A549 (cell line): ENCODE measurements at regions not wholly inside any gene's neighbourhood (a gene's known extent, or its start where the extent isn't known, plus 50 kb on each side); places are given as distances from the start of the nearest gene placed in this dataset.

Source experiments
- ATAC-seq, 2 experiments: fragments of 200-7000 bp in 1 of 2; fragments of >200 bp in 1 of 2; cut with Nextera tagmentation in 1 of 2; cut with Tn5 transposase in 1 of 2; 3 replicates each; pipeline versions ENCODE4 v1.8.0 to v1.9.1; 2018 to 2020; ENCODE audit warnings: mild to moderate bottlenecking in 1 of 2, moderate library complexity in 1 of 2
- CTCF ChIA-PET: fragments of 300-600 bp; sonication (Branson Sonifier 250); formaldehyde crosslinking; extraction: SDS; loops from one replicate; lab custom pipeline; 2021; ENCODE audit warnings: antibody characterized with exemption, inconsistent platforms; lab: Yijun Ruan, JAX
- POLR2A ChIA-PET: fragments of 350-600 bp; formaldehyde crosslinking; extraction: SDS; loops from one replicate; lab custom pipeline; 2021; ENCODE audit warnings: antibody characterized with exemption, inconsistent platforms; lab: Yijun Ruan, JAX
- DNase-seq, 2 experiments: peaks; one replicate each; pipeline versions ENCODE4 v3.0.0 to v3.0.0-alpha.2; 2011 to 2016; ENCODE audit warnings: low read depth in 1 of 2, low spot score in 1 of 2
- FAIRE-seq: peaks from 2 replicates; lab custom pipeline; 2011; peaks lifted over from hg19 to GRCh38; lab: Jason Lieb, UNC
- H3K27ac ChIP-seq, 2 experiments: fragments of >200 bp; sonication (Bioruptor Twin); formaldehyde crosslinking; 3 replicates each; pipeline ENCODE4 v1.5.1; 2016 to 2017
- H3K4me1 ChIP-seq: fragments of >200 bp; sonication (Bioruptor Twin); formaldehyde crosslinking; 3 replicates; pipeline ENCODE4 v1.6.1; 2016
- H3K4me2 ChIP-seq: fragments of >200 bp; sonication (Bioruptor Twin); formaldehyde crosslinking; 3 replicates; pipeline ENCODE4 v1.6.1; 2016
- H3K4me3 ChIP-seq: fragments of >200 bp; sonication (Bioruptor Twin); formaldehyde crosslinking; 3 replicates; pipeline ENCODE4 v1.5.1; 2016
- H3K9me3 ChIP-seq: fragments of >200 bp; sonication (Bioruptor Twin); formaldehyde crosslinking; 3 replicates; pipeline ENCODE4 v1.6.1; 2016
- CEBPB ChIP-seq, 2 experiments: fragments of >200 bp in 1 of 2; sonication (Bioruptor Twin) in 1 of 2; formaldehyde crosslinking in 1 of 2; IDR thresholded peaks; 2 replicates each; pipeline ENCODE4 v1.6.1; 2012 to 2016
- CHD2 ChIP-seq: fragments of 150-350 bp; IDR thresholded peaks from 2 replicates; pipeline ENCODE4 v1.6.1; 2014; ENCODE audit warnings: low read length; ENCODE audit not compliant: partially characterized antibody
- HEYL ChIP-seq: fragments of 250-450 bp; sonication (Bioruptor Pico); IDR thresholded peaks from 2 replicates; pipeline ENCODE4 v1.8.0; 2021; ENCODE audit warnings: mild to moderate bottlenecking, moderate library complexity
- HOXA7 ChIP-seq: fragments of 250-450 bp; sonication (Bioruptor Pico); IDR thresholded peaks from 2 replicates; pipeline ENCODE4 v1.5.0; 2020; ENCODE audit warnings: mild to moderate bottlenecking, moderate library complexity
- JUNB ChIP-seq: fragments of >200 bp; sonication (Bioruptor Twin); formaldehyde crosslinking; IDR thresholded peaks from 2 replicates; pipeline ENCODE4 v1.6.1; 2016
- KDM1A ChIP-seq: fragments of 200-600 bp; sonication (generic); IDR thresholded peaks from 2 replicates; pipeline ENCODE4 v1.6.1; 2016; ENCODE audit warnings: low read depth, mild to moderate bottlenecking
- KDM5A ChIP-seq: fragments of 200-600 bp; sonication (generic); IDR thresholded peaks from 2 replicates; pipeline ENCODE4 v1.6.1; 2016; ENCODE audit warnings: antibody characterized with exemption, mild to moderate bottlenecking
- MAZ ChIP-seq: fragments of 150-350 bp; IDR thresholded peaks from 2 replicates; pipeline ENCODE4 v1.6.1; 2014; ENCODE audit warnings: antibody characterized with exemption, low read depth, low read length, borderline replicate concordance
- MYC ChIP-seq: IDR thresholded peaks from 2 replicates; pipeline ENCODE4 v1.6.1; 2012; ENCODE audit warnings: mild to moderate bottlenecking, inconsistent platforms, low read length, improper control_type of control experiment, borderline replicate concordance
- PHF8 ChIP-seq: fragments of 200-600 bp; sonication (generic); IDR thresholded peaks from 2 replicates; pipeline ENCODE4 v1.6.1; 2016; ENCODE audit warnings: low read depth, mild to moderate bottlenecking, antibody characterized with exemption, moderate library complexity, borderline replicate concordance
- POLR2A ChIP-seq: IDR thresholded peaks from 2 replicates; pipeline ENCODE4 v1.6.1; 2012; ENCODE audit warnings: mild to moderate bottlenecking, low read length
- RAD21 ChIP-seq, 2 experiments: fragments of >200 bp in 1 of 2; sonication (Bioruptor Twin) in 1 of 2; formaldehyde crosslinking in 1 of 2; IDR thresholded peaks in 1 of 2; conservative IDR thresholded peaks in 1 of 2; 2 replicates in 1 of 2; 3 replicates in 1 of 2; pipeline ENCODE4 v1.6.1; 2012 to 2018; ENCODE audit warnings: inconsistent platforms in 1 of 2
- REST ChIP-seq: fragments of 200-600 bp; sonication (generic); IDR thresholded peaks from 2 replicates; pipeline ENCODE4 v1.6.1; 2016; ENCODE audit warnings: antibody characterized with exemption, mild to moderate bottlenecking, moderate library complexity
- SMC3 ChIP-seq: fragments of >200 bp; sonication (Bioruptor Twin); formaldehyde crosslinking; IDR thresholded peaks from 3 replicates; pipeline ENCODE4 v1.6.1; 2018; ENCODE audit warnings: inconsistent platforms
- TFCP2L1 ChIP-seq: fragments of 250-450 bp; sonication (Bioruptor Pico); IDR thresholded peaks from 2 replicates; pipeline ENCODE4 v1.5.0; 2021; ENCODE audit warnings: mild to moderate bottlenecking
- ZFP36 ChIP-seq: fragments of 450-650 bp; IDR thresholded peaks from 2 replicates; pipeline ENCODE4 v1.6.1; 2014; ENCODE audit warnings: borderline replicate concordance; ENCODE audit not compliant: partially characterized antibody
- WGBS: methylation state at CpG from one replicate; pipeline ENCODE4 v1.1.6; 2017; ENCODE audit errors: missing lambda C conversion rate; 5-methylcytosine and 5-hydroxymethylcytosine counted together

- DNase-seq (no peak), ATAC-seq (no peak), FAIRE-seq (no peak)
- Histone ChIP-seq H3K27ac (no peak overlapping the region), H3K9me3 (no peaks in the 10 kb centered on the region), H3K4me1 (no peaks in the 10 kb centered on the region), H3K4me2 (no peak overlapping the region), H3K4me3 (no peak overlapping the region)
- CTCF ChIA-PET = interaction anchor here (0.6 to 2.7 kb wide), 4 partner anchors 11 to 302 kb away, joined by 3 to 18 read pairs (median 10); no protein-coding TSS in a partner anchor
- POLR2A ChIA-PET = no interaction called here
- WGBS = 25% methylated on average over 5 of the region's 5 CpGs
- TF ChIP-seq PHF8 (no peak), REST (no peak), RAD21 (conservative IDR thresholded peaks at IDR 0.05 in 1 of 2, IDR thresholded peaks at IDR 0.05 in 1 of 2) (no peak), MYC (no peak)
Observed at GRCh38 chr16:82241469-82242052, 71.5 kb upstream of the MPHOSPH6 start.

GRCh38 chr16:82240111-82240510, 70.1 kb upstream of the MPHOSPH6 start:
- ATAC-seq = no peak
- no peak overlapping the region for H3K4me3 ChIP-seq
- H3K4me1 ChIP-seq = no peaks in the 10 kb centered on the region
- WGBS = 1% methylated on average over 2 of the region's 2 CpGs
- no peak for TF ChIP-seq ZFP36
- TF ChIP-seq CEBPB (IDR thresholded peaks at IDR 0.05) = no peak
- no peak for TF ChIP-seq HOXA7 (CRISPR knock-in tag)
- DNase-seq = no peak
- no peak overlapping the region for H3K27ac ChIP-seq
- ChIA-PET CTCF (interaction anchor here (0.9 to 2.6 kb wide), 2 partner anchors 9 to 299 kb away, joined by 4 to 18 read pairs; no protein-coding TSS in a partner anchor), POLR2A (no interaction called here)
- H3K9me3 ChIP-seq = no peaks in the 10 kb centered on the region
- FAIRE-seq = no peak
- H3K4me2 ChIP-seq = no peak overlapping the region

- WGBS = 49% methylated on average over 5 of the region's 5 CpGs
- FAIRE-seq (no peak), ATAC-seq (no peak), DNase-seq (no peak)
- Histone ChIP-seq H3K9me3 (no peaks in the 10 kb centered on the region), H3K27ac (no peak overlapping the region), H3K4me3 (no peak overlapping the region), H3K4me1 (no peaks in the 10 kb centered on the region), H3K4me2 (no peak overlapping the region)
- TF ChIP-seq MYC = no peak
- no peak for TF ChIP-seq JUNB
- TF ChIP-seq POLR2A = no peak
- no peak for TF ChIP-seq CHD2
- TF ChIP-seq KDM5A = no peak
- TF ChIP-seq PHF8 = no peak
- TF ChIP-seq CEBPB (IDR thresholded peaks at IDR 0.05) = no peak
- POLR2A ChIA-PET = no interaction called here
- CTCF ChIA-PET = interaction anchor here (1.0 kb wide), 1 partner anchor 26 kb away, joined by 4 read pairs; no protein-coding TSS in a partner anchor
Observed at GRCh38 chr16:82236875-82237274, 66.9 kb upstream of the MPHOSPH6 start.

GRCh38 chr16:82236415-82236814, 66.4 kb upstream of the MPHOSPH6 start:
- ATAC-seq (no peak), DNase-seq (no peak), FAIRE-seq (no peak)
- H3K4me1 ChIP-seq = no peaks in the 10 kb centered on the region
- 4% methylated on average over 1 of the region's 1 CpG for WGBS
- H3K4me3 ChIP-seq = no peak overlapping the region
- no peaks in the 10 kb centered on the region for H3K9me3 ChIP-seq
- CTCF ChIA-PET = interaction anchor here (1.0 kb wide), 1 partner anchor 27 kb away, joined by 4 read pairs; no protein-coding TSS in a partner anchor
- H3K27ac ChIP-seq = no peak overlapping the region
- H3K4me2 ChIP-seq = no peak overlapping the region
- POLR2A ChIA-PET = no interaction called here
- no peak for TF ChIP-seq MAZ

- 6% methylated on average over 2 of the region's 2 CpGs for WGBS
- ATAC-seq = no peak
- CTCF ChIA-PET = no interaction called here
Observed at GRCh38 chr16:82232806-82233205, 62.8 kb upstream of the MPHOSPH6 start.

More at GRCh38 chr16:82232806-82233205, 62.8 kb upstream of the MPHOSPH6 start:
- Histone ChIP-seq H3K9me3 (no peaks in the 10 kb centered on the region), H3K4me2 (no peak overlapping the region), H3K4me3 (no peak overlapping the region), H3K27ac (no peak overlapping the region), H3K4me1 (no peaks in the 10 kb centered on the region)
- TF ChIP-seq JUNB = no peak
- no peak for TF ChIP-seq SMC3
- TF ChIP-seq PHF8 = no peak
- no peak for TF ChIP-seq TFCP2L1
- no peak for TF ChIP-seq HEYL (CRISPR knock-in tag)
- TF ChIP-seq KDM1A = no peak
- DNase-seq (no peak), FAIRE-seq (no peak)
- POLR2A ChIA-PET = no interaction called here
